ENCODE measurements at regions not wholly inside any gene's neighbourhood (a gene's known extent, or its start where the extent isn't known, plus 50 kb on each side); places are given as distances from the start of the nearest gene placed in this dataset.

DNA sequence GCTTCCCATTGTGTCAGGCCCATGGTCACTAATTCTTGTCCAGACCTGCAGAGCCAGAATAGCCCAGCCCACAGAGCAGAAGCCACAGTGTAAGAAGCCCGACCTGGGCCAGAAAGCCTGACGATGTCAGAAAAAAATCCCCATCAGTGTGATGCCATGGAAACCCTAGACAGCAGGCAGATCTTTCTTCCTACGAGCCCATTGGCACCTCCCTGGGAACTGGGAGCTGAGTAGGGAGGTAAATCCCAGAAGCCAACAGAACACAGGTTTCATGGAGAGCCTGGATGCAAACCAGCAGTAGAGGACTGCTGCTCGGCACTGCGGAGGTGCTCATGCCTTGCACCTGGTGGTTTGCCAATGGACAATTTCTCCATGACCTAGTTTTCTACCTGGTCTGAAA, 82.2 kb upstream of the SLC22A16 start:
- no peak overlapping the region for H3K4me3 Mint-ChIP-seq
- DNase-seq (ENCODE audit: low spot score) = no peak
- H3K4me1 Mint-ChIP-seq (ENCODE audit: low read depth) = peaks cover 29% of the 10 kb centered on the region
- H3K36me3 Mint-ChIP-seq (ENCODE audit: low read depth) = peaks cover 4% of the 10 kb centered on the region
- no peak overlapping the region for H3K27ac Mint-ChIP-seq
- H3K9me3 Mint-ChIP-seq = peaks cover 10% of the 10 kb centered on the region
- H3K27me3 Mint-ChIP-seq (ENCODE audit: insufficient read depth) = no peaks in the 10 kb centered on the region
- intact Hi-C loops (cut with micrococcal nuclease) = no loop called here

GRCh38 chr6:110557199-110557598, 80.8 kb upstream of the SLC22A16 start:
- Mint-ChIP-seq H3K27me3 (ENCODE audit: insufficient read depth) (peaks cover 7% of the 10 kb centered on the region), H3K36me3 (ENCODE audit: low read depth) (peaks cover 4% of the 10 kb centered on the region), H3K9me3 (peaks cover 10% of the 10 kb centered on the region), H3K4me3 (no peak overlapping the region), H3K4me1 (ENCODE audit: low read depth) (peaks cover 29% of the 10 kb centered on the region), H3K27ac (no peak overlapping the region)
- intact Hi-C loops (cut with micrococcal nuclease) = no loop called here
- DNase-seq (ENCODE audit: low spot score) = no peak

- H3K9me3 Mint-ChIP-seq = peaks cover 6% of the 10 kb centered on the region
- H3K27ac Mint-ChIP-seq = no peak overlapping the region
- H3K4me3 Mint-ChIP-seq = no peak overlapping the region
- H3K27me3 Mint-ChIP-seq (ENCODE audit: insufficient read depth) = peaks cover 7% of the 10 kb centered on the region
- no peak for DNase-seq (ENCODE audit: low spot score)
- intact Hi-C loops (cut with micrococcal nuclease) = no loop called here
- H3K4me1 Mint-ChIP-seq (ENCODE audit: low read depth) = peaks cover 24% of the 10 kb centered on the region
- H3K36me3 Mint-ChIP-seq (ENCODE audit: low read depth) = peaks cover 2% of the 10 kb centered on the region
These were observed 80.1 kb upstream of the SLC22A16 start for GRCh38 chr6:110556317-110557110.

DNA sequence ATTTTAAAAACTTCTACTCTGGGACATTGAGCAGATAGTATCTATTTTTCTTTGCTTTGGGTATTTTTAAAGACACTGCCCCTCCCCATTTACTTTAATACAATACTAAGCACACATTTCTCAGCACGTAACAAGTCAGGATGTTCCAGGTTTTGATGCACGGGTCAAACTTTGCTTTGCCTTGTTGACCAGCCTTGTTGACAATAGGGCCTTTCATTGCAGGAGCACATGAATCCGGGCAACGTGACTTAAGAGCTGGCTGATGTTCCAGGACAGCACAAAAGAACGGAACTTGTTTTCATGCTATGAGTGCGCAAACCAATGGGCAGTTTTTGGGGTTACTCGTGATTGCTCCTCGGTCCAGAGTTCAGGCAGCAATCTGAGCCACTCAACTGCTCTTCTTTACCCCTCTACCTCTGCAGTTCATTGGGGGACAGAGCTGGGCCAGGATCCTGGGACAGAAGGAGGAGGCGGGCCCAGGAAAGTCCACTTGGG, 78.6 kb upstream of the SLC22A16 start:
- Mint-ChIP-seq H3K27me3 (ENCODE audit: insufficient read depth) (peaks cover 7% of the 10 kb centered on the region), H3K4me1 (ENCODE audit: low read depth) (peaks cover 9% of the 10 kb centered on the region), H3K36me3 (ENCODE audit: low read depth) (peaks cover 2% of the 10 kb centered on the region), H3K27ac (no peak overlapping the region), H3K4me3 (no peak overlapping the region), H3K9me3 (peaks cover 6% of the 10 kb centered on the region)
- intact Hi-C loops (cut with micrococcal nuclease) = no loop called here
- DNase-seq (ENCODE audit: low spot score) = no peak

DNA sequence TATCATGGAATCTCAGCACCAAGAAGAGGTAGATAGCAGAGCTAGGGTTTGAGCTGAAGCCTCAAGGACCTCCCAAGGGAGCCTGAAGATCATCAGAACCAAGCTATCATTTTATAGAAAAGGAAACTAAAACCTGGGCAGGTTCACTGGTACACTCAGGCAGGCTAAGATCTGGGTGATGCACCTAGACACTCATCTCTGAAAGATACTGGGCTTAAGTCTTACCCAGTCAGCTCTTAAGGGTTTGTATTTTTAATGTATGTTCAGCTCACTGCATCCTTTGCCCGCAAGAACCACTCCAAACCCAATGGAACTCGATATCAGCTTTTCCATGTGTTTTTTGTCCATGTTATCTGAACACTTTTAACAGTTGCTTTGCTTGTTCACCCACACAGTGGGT, 78.0 kb upstream of the SLC22A16 start:
- Mint-ChIP-seq H3K4me1 (ENCODE audit: low read depth) (peaks cover 9% of the 10 kb centered on the region), H3K27me3 (ENCODE audit: insufficient read depth) (peaks cover 7% of the 10 kb centered on the region), H3K4me3 (no peak overlapping the region), H3K9me3 (peaks cover 6% of the 10 kb centered on the region), H3K27ac (no peak overlapping the region), H3K36me3 (ENCODE audit: low read depth) (peaks cover 2% of the 10 kb centered on the region)
- intact Hi-C loops (cut with micrococcal nuclease) = no loop called here
- DNase-seq (ENCODE audit: low spot score) = no peak

GRCh38 chr6:110552901-110553641, 76.7 kb upstream of the SLC22A16 start:
- Mint-ChIP-seq H3K27ac (no peak overlapping the region), H3K27me3 (ENCODE audit: insufficient read depth) (peaks cover 8% of the 10 kb centered on the region), H3K36me3 (ENCODE audit: low read depth) (no peaks in the 10 kb centered on the region), H3K9me3 (peaks cover 6% of the 10 kb centered on the region), H3K4me3 (no peak overlapping the region), H3K4me1 (ENCODE audit: low read depth) (peaks cover 4% of the 10 kb centered on the region)
- no peak for DNase-seq (ENCODE audit: low spot score)
- intact Hi-C loops (cut with micrococcal nuclease) = no loop called here

DNA sequence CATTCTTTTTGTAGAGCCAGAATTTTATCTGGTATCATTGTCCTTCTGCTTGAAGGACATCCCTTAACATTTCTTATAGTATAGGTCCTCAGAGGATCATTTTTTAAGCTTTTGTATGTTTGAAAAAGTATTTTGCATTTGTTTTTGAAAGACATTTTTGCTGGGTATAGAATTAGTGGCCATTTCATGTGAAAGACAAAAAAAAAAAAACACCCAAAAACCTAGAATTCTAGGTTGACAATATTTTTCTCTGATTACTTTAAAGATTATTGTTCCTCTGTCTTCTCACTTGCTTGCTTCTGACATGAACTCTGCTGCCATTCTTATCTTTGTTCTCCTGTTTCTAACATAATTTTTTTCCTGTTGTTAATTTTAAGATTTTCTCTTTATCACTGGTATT, 75.7 kb upstream of the SLC22A16 start:
- H3K4me1 Mint-ChIP-seq (ENCODE audit: low read depth) = peaks cover 4% of the 10 kb centered on the region
- peaks cover 6% of the 10 kb centered on the region for H3K9me3 Mint-ChIP-seq
- H3K27ac Mint-ChIP-seq = no peak overlapping the region
- H3K36me3 Mint-ChIP-seq (ENCODE audit: low read depth) = no peaks in the 10 kb centered on the region
- H3K27me3 Mint-ChIP-seq (ENCODE audit: insufficient read depth) = peaks cover 12% of the 10 kb centered on the region
- intact Hi-C loops (cut with micrococcal nuclease) = no loop called here
- H3K4me3 Mint-ChIP-seq = no peak overlapping the region
- DNase-seq (ENCODE audit: low spot score) = no peak

- Mint-ChIP-seq H3K4me1 (ENCODE audit: low read depth) (peaks cover 4% of the 10 kb centered on the region), H3K9me3 (peaks cover 6% of the 10 kb centered on the region), H3K27me3 (ENCODE audit: insufficient read depth) (peaks cover 19% of the 10 kb centered on the region), H3K36me3 (ENCODE audit: low read depth) (peaks cover 4% of the 10 kb centered on the region), H3K4me3 (no peak overlapping the region), H3K27ac (no peak overlapping the region)
- intact Hi-C loops (cut with micrococcal nuclease) = no loop called here
- DNase-seq (ENCODE audit: low spot score) = no peak
These were observed 74.7 kb upstream of the SLC22A16 start for GRCh38 chr6:110551088-110551487.

DNA sequence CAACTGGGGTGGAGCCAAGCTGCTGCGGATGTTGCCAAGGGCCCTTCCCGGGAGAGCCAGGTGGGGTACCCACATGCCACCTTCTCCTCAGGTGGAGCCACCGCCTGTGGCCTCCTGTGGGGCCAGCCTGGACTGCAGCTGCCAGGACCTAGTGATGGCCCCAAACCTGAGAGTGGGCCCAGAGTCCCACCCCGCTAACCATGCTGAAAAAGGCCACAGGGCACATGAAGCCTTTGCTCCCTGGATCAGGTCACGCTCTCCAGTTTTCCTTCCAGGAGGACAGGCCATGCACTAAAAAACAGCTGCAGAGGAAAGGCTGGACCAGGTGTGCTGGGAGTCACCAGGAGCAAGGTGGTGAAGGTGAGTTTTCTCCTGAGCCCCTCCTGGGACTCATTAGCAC, 73.9 kb upstream of the SLC22A16 start:
- H3K4me3 Mint-ChIP-seq = no peak overlapping the region
- H3K27me3 Mint-ChIP-seq (ENCODE audit: insufficient read depth) = peaks cover 22% of the 10 kb centered on the region
- no peak overlapping the region for H3K27ac Mint-ChIP-seq
- H3K9me3 Mint-ChIP-seq = peaks cover 6% of the 10 kb centered on the region
- H3K4me1 Mint-ChIP-seq (ENCODE audit: low read depth) = peaks cover 5% of the 10 kb centered on the region
- peaks cover 4% of the 10 kb centered on the region for H3K36me3 Mint-ChIP-seq (ENCODE audit: low read depth)
- intact Hi-C loops (cut with micrococcal nuclease) = no loop called here
- DNase-seq (ENCODE audit: low spot score) = no peak

GRCh38 chr6:110549277-110549676, 72.9 kb upstream of the SLC22A16 start:
- peaks cover 22% of the 10 kb centered on the region for H3K27me3 Mint-ChIP-seq (ENCODE audit: insufficient read depth)
- peaks cover 16% of the 10 kb centered on the region for H3K9me3 Mint-ChIP-seq
- H3K4me3 Mint-ChIP-seq = no peak overlapping the region
- H3K36me3 Mint-ChIP-seq (ENCODE audit: low read depth) = peaks cover 4% of the 10 kb centered on the region
- H3K27ac Mint-ChIP-seq = no peak overlapping the region
- intact Hi-C loops (cut with micrococcal nuclease) = no loop called here
- DNase-seq (ENCODE audit: low spot score) = no peak
- H3K4me1 Mint-ChIP-seq (ENCODE audit: low read depth) = peaks cover 12% of the 10 kb centered on the region

DNA sequence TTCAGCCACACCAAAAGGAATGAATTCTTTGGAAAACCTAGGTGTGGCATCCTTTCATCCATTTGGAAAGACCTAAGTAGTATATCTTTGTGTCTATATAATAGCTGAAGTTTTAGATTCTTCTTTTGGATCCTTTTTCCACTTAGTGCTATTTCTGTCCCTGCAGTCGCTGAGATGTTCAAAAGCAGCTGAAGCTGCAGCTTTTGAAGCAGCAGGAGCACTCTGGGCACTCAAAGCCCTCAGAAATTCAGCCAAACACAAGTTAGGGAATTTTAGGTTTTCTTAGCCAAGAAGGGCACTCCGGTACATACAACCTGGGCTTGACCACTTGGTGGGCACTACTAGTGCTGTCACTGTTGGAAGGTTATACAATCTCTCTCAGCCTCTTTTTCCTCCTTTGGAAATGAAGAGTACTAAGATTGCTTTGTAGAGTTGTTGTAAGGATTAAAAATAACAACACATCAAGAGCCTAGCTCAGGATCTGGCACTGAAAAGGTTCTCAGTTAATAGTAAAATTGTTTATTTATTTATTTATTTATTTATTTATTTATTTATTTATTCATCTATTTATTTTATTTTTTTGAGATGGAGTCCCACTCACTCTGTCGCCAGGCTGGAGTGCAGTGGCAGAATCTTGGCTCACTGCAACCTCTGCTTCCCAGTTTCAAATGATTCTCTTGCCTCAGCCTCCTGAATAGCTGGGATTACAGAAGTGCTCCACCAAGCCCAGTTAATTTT, 71.9 kb upstream of the SLC22A16 start:
- DNase-seq (ENCODE audit: low spot score) = no peak
- H3K4me1 Mint-ChIP-seq (ENCODE audit: low read depth) = peaks cover 18% of the 10 kb centered on the region
- no peak overlapping the region for H3K4me3 Mint-ChIP-seq
- intact Hi-C loops (cut with micrococcal nuclease) = no loop called here
- H3K36me3 Mint-ChIP-seq (ENCODE audit: low read depth) = peaks cover 4% of the 10 kb centered on the region
- peaks cover 22% of the 10 kb centered on the region for H3K27me3 Mint-ChIP-seq (ENCODE audit: insufficient read depth)
- H3K9me3 Mint-ChIP-seq = peaks cover 16% of the 10 kb centered on the region
- no peak overlapping the region for H3K27ac Mint-ChIP-seq

DNA sequence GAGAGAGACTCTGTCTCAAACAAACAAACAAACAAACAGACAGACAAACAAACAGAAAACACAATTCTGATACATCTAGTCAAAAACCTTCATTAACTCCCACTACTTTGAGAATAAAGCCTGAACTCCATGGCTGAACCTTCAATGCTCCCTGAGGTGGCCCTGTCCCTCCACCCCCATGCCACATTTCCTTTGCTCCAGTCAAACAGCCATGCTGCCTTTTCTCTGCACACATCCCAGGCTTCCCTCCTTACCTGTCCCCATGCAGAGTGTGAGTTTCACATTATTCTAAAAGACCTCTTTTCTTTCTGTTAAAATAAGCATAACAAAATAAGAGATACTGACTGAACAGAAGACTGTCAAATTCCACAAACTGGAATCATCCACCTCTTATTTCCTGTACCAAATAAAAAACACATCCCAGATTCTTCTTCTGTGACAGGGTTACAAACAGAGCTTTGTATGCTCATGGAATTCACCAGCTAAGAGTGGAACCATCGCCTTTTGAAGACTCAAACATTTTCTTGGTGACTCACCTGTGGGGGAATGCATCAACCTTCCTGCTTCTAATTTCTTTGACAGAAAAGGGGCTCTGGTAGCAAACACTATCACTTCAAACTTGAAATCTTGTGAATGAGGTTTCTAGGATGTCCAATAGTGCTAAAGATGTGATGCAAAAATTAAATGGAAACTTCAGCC, 71.0 kb upstream of the SLC22A16 start:
- Mint-ChIP-seq H3K27ac (no peak overlapping the region), H3K27me3 (ENCODE audit: insufficient read depth) (peaks cover 17% of the 10 kb centered on the region), H3K9me3 (peaks cover 13% of the 10 kb centered on the region), H3K4me3 (no peak overlapping the region), H3K36me3 (ENCODE audit: low read depth) (peaks cover 4% of the 10 kb centered on the region), H3K4me1 (ENCODE audit: low read depth) (peaks cover 20% of the 10 kb centered on the region)
- intact Hi-C loops (cut with micrococcal nuclease) = no loop called here
- no peak for DNase-seq (ENCODE audit: low spot score)
